H1 (cell line): ENCODE measurements at regions not wholly inside any gene's neighbourhood (a gene's known extent, or its start where the extent isn't known, plus 50 kb on each side); places are given as distances from the start of the nearest gene placed in this dataset.

Experiments used
- CTCF ChIA-PET: fragments of 300-600 bp; sonication (Branson Sonifier 250); formaldehyde crosslinking; loops from one replicate; lab custom pipeline; 2021; ENCODE audit not compliant: partially characterized antibody; lab: Charles Lee
- POLR2A ChIA-PET: fragments of 300-600 bp; sonication (Branson Sonifier 250); formaldehyde crosslinking; loops from one replicate; lab custom pipeline; 2021; ENCODE audit warnings: inconsistent platforms; ENCODE audit not compliant: partially characterized antibody; lab: Charles Lee
- DNase-seq, 2 experiments: peaks; one replicate each; pipeline versions ENCODE4 v3.0.0 to v3.0.0-alpha.2; 2010 to 2022; ENCODE audit warnings: low spot score in 2 of 2, low read depth in 1 of 2, mixed read lengths in 1 of 2
- FAIRE-seq: peaks from 2 replicates; lab custom pipeline; 2011; peaks lifted over from hg19 to GRCh38; lab: Jason Lieb, UNC
- H2AFZ ChIP-seq: 2 replicates; pipeline ENCODE4 v1.8.1; 2012; ENCODE audit warnings: low read length, inconsistent platforms
- H2AK5ac ChIP-seq: 2 replicates; pipeline ENCODE4 v1.6.1; 2013; ENCODE audit warnings: low read depth, low read length
- H2BK120ac ChIP-seq: replicated peaks from 2 replicates; pipeline ENCODE3; 2013; ENCODE audit warnings: low read depth, low read length, inconsistent platforms
- H2BK12ac ChIP-seq: 2 replicates; pipeline ENCODE4 v1.6.1; 2013; ENCODE audit warnings: low read depth, low read length
- H2BK15ac ChIP-seq: 2 replicates; pipeline ENCODE4 v1.6.1; 2013; ENCODE audit warnings: low read length
- H2BK20ac ChIP-seq: 2 replicates; pipeline ENCODE4 v1.6.1; 2013; ENCODE audit warnings: low read length
- H2BK5ac ChIP-seq: 2 replicates; pipeline ENCODE4 v1.6.1; 2013; ENCODE audit warnings: low read depth, low read length
- H3K14ac ChIP-seq: 2 replicates; pipeline ENCODE4 v1.6.1; 2013; ENCODE audit warnings: inconsistent platforms; ENCODE audit not compliant: insufficient read length
- H3K18ac ChIP-seq: 2 replicates; pipeline ENCODE4 v1.6.1; 2013; ENCODE audit warnings: low read length; ENCODE audit errors: extremely low read depth
- H3K23ac ChIP-seq: 2 replicates; pipeline ENCODE4 v1.6.1; 2013; ENCODE audit warnings: inconsistent platforms; ENCODE audit not compliant: insufficient read length
- H3K23me2 ChIP-seq: 2 replicates; pipeline ENCODE4 v1.6.1; 2013; ENCODE audit warnings: low read depth, low read length
- H3K27ac ChIP-seq: 2 replicates; pipeline ENCODE4 v1.6.1; 2011; ENCODE audit warnings: low read depth, low read length, inconsistent platforms
- H3K27me3 ChIP-seq, 4 experiments: replicated peaks in 1 of 4; 1 replicate in 1 of 4; 2 replicates in 3 of 4; pipeline versions ENCODE4 v1.6.1 to v1.8.1; 2011 to 2013; ENCODE audit warnings: low read length in 3 of 4, mild to moderate bottlenecking in 3 of 4, inconsistent platforms in 2 of 4, mixed read lengths in 2 of 4, moderate library complexity in 1 of 4; ENCODE audit not compliant: control insufficient read depth in 3 of 4, insufficient read depth in 3 of 4; ENCODE audit errors: extremely low read depth in 1 of 4
- H3K36me3 ChIP-seq, 4 experiments: 2 replicates each; pipeline versions ENCODE4 v1.6.1 to v1.8.1; 2011 to 2013; ENCODE audit warnings: mild to moderate bottlenecking in 4 of 4, low read length in 3 of 4, moderate library complexity in 2 of 4, control low read depth in 1 of 4, inconsistent platforms in 1 of 4; ENCODE audit not compliant: insufficient read depth in 4 of 4, control insufficient read depth in 2 of 4
- H3K4ac ChIP-seq: replicated peaks from 2 replicates; pipeline ENCODE3; 2013; ENCODE audit warnings: low read length, low read depth, mixed read lengths, inconsistent platforms; ENCODE audit not compliant: insufficient read length
- H3K4me1 ChIP-seq, 4 experiments: replicated peaks in 1 of 4; 1 replicate in 1 of 4; 2 replicates in 3 of 4; pipeline versions ENCODE4 v1.6.1 to v1.8.1; 2011 to 2013; ENCODE audit warnings: low read length in 3 of 4, inconsistent platforms in 2 of 4, mixed read lengths in 1 of 4; ENCODE audit not compliant: insufficient read depth in 4 of 4, control insufficient read depth in 3 of 4
- H3K4me2 ChIP-seq, 2 experiments: 2 replicates each; pipeline versions ENCODE4 v1.6.1 to v1.8.1; 2011 to 2013; ENCODE audit warnings: low read depth in 2 of 2, low read length in 2 of 2, control low read depth in 1 of 2, inconsistent platforms in 1 of 2, mild to moderate bottlenecking in 1 of 2; ENCODE audit not compliant: insufficient read depth in 1 of 2
- H3K4me3 ChIP-seq, 4 experiments: fragments of 200-600, 300-600 bp in 1 of 4; sonication (generic), shearing (Covaris generic), sonication (Bioruptor Twin) in 1 of 4; 2 replicates each; pipeline versions ENCODE4 v1.5.1 to v1.8.1; 2011 to 2016; ENCODE audit warnings: low read length in 4 of 4, low read depth in 3 of 4, control low read depth in 2 of 4, inconsistent platforms in 2 of 4, mild to moderate bottlenecking in 2 of 4, mixed read lengths in 1 of 4, moderate library complexity in 1 of 4; ENCODE audit not compliant: insufficient read depth in 2 of 4; ENCODE audit errors: extremely low read depth in 1 of 4
- H3K56ac ChIP-seq: replicated peaks from 2 replicates; pipeline ENCODE3; 2013; ENCODE audit warnings: low read depth, mild to moderate bottlenecking, mixed read lengths, low read length, inconsistent platforms; ENCODE audit not compliant: insufficient read length
- H3K79me1 ChIP-seq: 2 replicates; pipeline ENCODE4 v1.6.1; 2013; ENCODE audit warnings: low read depth, low read length, control low read depth
- H3K79me2 ChIP-seq, 2 experiments: 2 replicates each; pipeline versions ENCODE4 v1.6.1 to v1.8.1; 2012 to 2013; ENCODE audit warnings: low read length in 2 of 2, mild to moderate bottlenecking in 2 of 2, inconsistent platforms in 1 of 2; ENCODE audit not compliant: insufficient read depth in 2 of 2, control insufficient read depth in 1 of 2
- H3K9ac ChIP-seq, 4 experiments: replicated peaks in 1 of 4; 1 replicate in 1 of 4; 2 replicates in 3 of 4; pipeline versions ENCODE4 v1.6.1 to v1.8.1; 2011 to 2013; ENCODE audit warnings: low read depth in 3 of 4, low read length in 3 of 4, control low read depth in 2 of 4, mild to moderate bottlenecking in 2 of 4, moderate library complexity in 2 of 4, inconsistent platforms in 1 of 4; ENCODE audit errors: extremely low read depth in 1 of 4
- H3K9me3 ChIP-seq, 2 experiments: 2 replicates each; pipeline versions ENCODE4 v1.6.1 to v1.8.1; 2012 to 2013; ENCODE audit warnings: mild to moderate bottlenecking in 2 of 2, moderate library complexity in 2 of 2, control low read depth in 1 of 2, inconsistent platforms in 1 of 2, low read depth in 1 of 2, low read length in 1 of 2, mixed read lengths in 1 of 2; ENCODE audit not compliant: insufficient read depth in 2 of 2
- H4K20me1 ChIP-seq, 2 experiments: replicated peaks in 1 of 2; 2 replicates each; pipeline versions ENCODE3 to v1.8.1; 2011 to 2013; ENCODE audit warnings: inconsistent platforms in 2 of 2, low read length in 2 of 2, mild to moderate bottlenecking in 1 of 2; ENCODE audit not compliant: insufficient read depth in 2 of 2, control insufficient read depth in 1 of 2
- H4K5ac ChIP-seq: 2 replicates; pipeline ENCODE4 v1.6.1; 2013; ENCODE audit warnings: low read length, low read depth, mixed read lengths, inconsistent platforms; ENCODE audit not compliant: insufficient read length
- H4K8ac ChIP-seq: 2 replicates; pipeline ENCODE4 v1.8.0; 2013; ENCODE audit warnings: mild to moderate bottlenecking, moderate library complexity, low read length, inconsistent platforms; ENCODE audit not compliant: insufficient read depth; ENCODE audit errors: extremely low read depth
- H4K91ac ChIP-seq: replicated peaks from 2 replicates; pipeline ENCODE3; 2013; ENCODE audit warnings: low read length, mixed read lengths, inconsistent platforms; ENCODE audit not compliant: insufficient read length
- CHD2 ChIP-seq: IDR thresholded peaks from 2 replicates; pipeline ENCODE4 v1.6.1; 2012; ENCODE audit warnings: low read length, improper control_type of control experiment
- CTCF ChIP-seq, 3 experiments: IDR thresholded peaks; 1 replicate in 2 of 3; 2 replicates in 1 of 3; pipeline versions ENCODE4 v1.5.1 to v1.6.1; 2011; ENCODE audit warnings: low read length in 3 of 3, mild to moderate bottlenecking in 3 of 3, inconsistent platforms in 2 of 3, low read depth in 1 of 3, moderate library complexity in 1 of 3; ENCODE audit not compliant: insufficient read depth in 1 of 3; ENCODE audit errors: control extremely low read depth in 1 of 3
- EGR1 ChIP-seq: IDR thresholded peaks from 2 replicates; pipeline ENCODE4 v1.6.1; 2011; ENCODE audit warnings: low read depth, low read length, borderline replicate concordance
- RFX5 ChIP-seq: IDR thresholded peaks from 2 replicates; pipeline ENCODE4 v1.6.1; 2011; ENCODE audit warnings: low read depth, low read length, improper control_type of control experiment, borderline replicate concordance
- RNF2 ChIP-seq: fragments of 200-900, 300-1000 bp; sonication (generic); IDR thresholded peaks from 2 replicates; pipeline ENCODE4 v1.7.1; 2016; ENCODE audit warnings: borderline replicate concordance, low read depth, mild to moderate bottlenecking, antibody characterized with exemption, low read length; ENCODE audit not compliant: poor library complexity, severe bottlenecking; ENCODE audit errors: missing control alignments
- RXRA ChIP-seq: IDR thresholded peaks from 2 replicates; pipeline ENCODE4 v1.6.1; 2011; ENCODE audit warnings: low read depth, mild to moderate bottlenecking, low read length, moderate library complexity; ENCODE audit not compliant: insufficient read depth
- SAP30 ChIP-seq: fragments of 300-600 bp; sonication (generic); IDR thresholded peaks from 2 replicates; pipeline ENCODE4 v1.7.1; 2012; ENCODE audit warnings: low read length, moderate library complexity, mild to moderate bottlenecking, inconsistent platforms; ENCODE audit not compliant: insufficient read depth, insufficient replicate concordance
- SP1 ChIP-seq: IDR thresholded peaks from 2 replicates; pipeline ENCODE4 v1.6.1; 2011; ENCODE audit warnings: low read depth, low read length
- SP2 ChIP-seq: IDR thresholded peaks from 2 replicates; pipeline ENCODE4 v1.6.1; 2012; ENCODE audit warnings: mild to moderate bottlenecking, low read length, inconsistent platforms
- TCF12 ChIP-seq: IDR thresholded peaks from 2 replicates; pipeline ENCODE4 v1.6.1; 2011; ENCODE audit warnings: low read depth, mild to moderate bottlenecking, low read length
- TEAD4 ChIP-seq: IDR thresholded peaks from 2 replicates; pipeline ENCODE4 v1.6.1; 2012; ENCODE audit warnings: low read depth, low read length, inconsistent platforms, mixed read lengths
- YY1 ChIP-seq: IDR thresholded peaks from 2 replicates; pipeline ENCODE4 v1.6.1; 2011; ENCODE audit warnings: low read depth, mild to moderate bottlenecking, low read length
- WGBS, 2 experiments: shearing (Covaris generic) in 1 of 2; methylation state at CpG; one replicate each; pipeline versions ENCODE4 v1.1.6 to v1.1.7; 2013 to 2015; ENCODE audit warnings: low lambda C conversion rate in 2 of 2, mixed read lengths in 2 of 2, inconsistent platforms in 1 of 2, low coverage in 1 of 2, missing lambda C conversion rate in 1 of 2; ENCODE audit not compliant: insufficient replicate concordance in 2 of 2, insufficient coverage in 1 of 2, insufficient read length in 1 of 2; ENCODE audit errors: extremely low coverage in 1 of 2, missing lambda C conversion rate in 1 of 2; 5-methylcytosine and 5-hydroxymethylcytosine counted together

DNA sequence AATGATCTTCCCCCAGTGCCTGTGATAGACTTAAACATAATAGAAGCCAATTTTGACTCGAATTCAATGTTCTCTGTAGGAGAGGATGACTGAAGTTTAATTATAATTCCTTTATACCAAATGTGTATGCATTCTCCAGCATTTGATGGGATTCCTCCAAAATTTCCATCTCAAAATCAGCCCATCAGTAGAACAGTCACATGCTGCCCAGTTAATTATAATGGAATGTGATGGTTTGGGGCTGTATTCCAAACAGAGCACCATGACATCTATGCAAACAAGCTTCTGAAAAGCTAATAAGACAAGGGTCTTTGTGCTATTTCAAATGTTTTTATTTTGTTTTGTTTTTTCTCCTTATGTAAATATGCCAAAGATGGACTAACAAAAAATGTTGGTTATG lies 127.7 kb upstream of the SPATA16 start:
- H2AFZ ChIP-seq: no peak overlapping the region
- H3K23ac ChIP-seq: no peak overlapping the region
- H3K56ac ChIP-seq: no peak overlapping the region
- H3K27ac ChIP-seq: no peak overlapping the region
- H2BK15ac ChIP-seq: no peak overlapping the region
- no peaks in the 10 kb centered on the region for H3K23me2 ChIP-seq
- H2AK5ac ChIP-seq: no peak overlapping the region
- H3K14ac ChIP-seq: no peak overlapping the region
- H3K36me3 ChIP-seq: no peaks in the 10 kb centered on the region
- H2BK120ac ChIP-seq: no peak overlapping the region
- peaks cover 0 to 3% (median under 1%) of the 10 kb centered on the region in 4 experiments; a peak in 1 of 7 replicates for H3K4me1 ChIP-seq
- no peak overlapping the region for H3K18ac ChIP-seq
- DNase-seq (no peak), FAIRE-seq (no peak)
- ChIA-PET POLR2A (no interaction called here), CTCF (interaction anchor here (1.9 kb wide), 1 partner anchor 15 kb away, joined by 4 read pairs; no protein-coding TSS in a partner anchor)
- no peak overlapping the region for H3K4me2 ChIP-seq
- H3K79me2 ChIP-seq: no peaks in the 10 kb centered on the region
- H4K8ac ChIP-seq: no peak overlapping the region
- H3K4me3 ChIP-seq: no peak overlapping the region
- no peak overlapping the region for H4K5ac ChIP-seq
- no peak overlapping the region for H2BK20ac ChIP-seq
- H3K9ac ChIP-seq: no peak overlapping the region
- no peaks in the 10 kb centered on the region for H3K79me1 ChIP-seq
- H2BK12ac ChIP-seq: no peak overlapping the region
- 100% methylated on average over 1 of the region's 1 CpG; no CpG with 5 or more reads in 1 of the 2 experiments for WGBS, 2 experiments
- H3K4ac ChIP-seq: no peak overlapping the region
- H2BK5ac ChIP-seq: no peak overlapping the region
- no peaks in the 10 kb centered on the region for H4K20me1 ChIP-seq
- no peaks in the 10 kb centered on the region for H3K27me3 ChIP-seq
- no peaks in the 10 kb centered on the region for H3K9me3 ChIP-seq
- H4K91ac ChIP-seq: no peak overlapping the region
- TF ChIP-seq SP2: no peak
- no peak for TF ChIP-seq RFX5
- no peak for TF ChIP-seq RXRA
- TF ChIP-seq SP1: no peak
- TF ChIP-seq RNF2: no peak
- TF ChIP-seq TEAD4: no peak
- no peak for TF ChIP-seq SAP30
- TF ChIP-seq EGR1: no peak
- no peak for TF ChIP-seq YY1
- no peak for TF ChIP-seq CTCF (IDR thresholded peaks at IDR 0.05; ENCODE audit: control extremely low read depth in 1 of 3, insufficient read depth in 1 of 3, low read depth in 1 of 3, low read length in 3 of 3)
- no peak for TF ChIP-seq TCF12
- no peak for TF ChIP-seq CHD2
